Gastroesophageal sphincter (tissue), 3 donors: ENCODE measurements at regions not wholly inside any gene's neighbourhood (a gene's known extent, or its start where the extent isn't known, plus 50 kb on each side); places are given as distances from the start of the nearest gene placed in this dataset.

Experiments used
- POLR2AphosphoS5 ChIP-seq: sonication (generic); formaldehyde crosslinking; IDR thresholded peaks from one replicate; pipeline ENCODE4 v1.6.1; 2017; ENCODE audit warnings: antibody characterized with exemption
- TF ChIP-seq, protein P1 (sequence below), 4 experiments: fragments of 200-600 bp in 2 of 4; fragments of 450-650 bp in 2 of 4; sonication (generic) in 1 of 4; IDR thresholded peaks; one replicate each; pipeline ENCODE4 v1.5.1; 2017 to 2019; ENCODE audit warnings: antibody characterized with exemption in 4 of 4, mild to moderate bottlenecking in 2 of 4, moderate library complexity in 2 of 4

- TF ChIP-seq, protein P1, sequence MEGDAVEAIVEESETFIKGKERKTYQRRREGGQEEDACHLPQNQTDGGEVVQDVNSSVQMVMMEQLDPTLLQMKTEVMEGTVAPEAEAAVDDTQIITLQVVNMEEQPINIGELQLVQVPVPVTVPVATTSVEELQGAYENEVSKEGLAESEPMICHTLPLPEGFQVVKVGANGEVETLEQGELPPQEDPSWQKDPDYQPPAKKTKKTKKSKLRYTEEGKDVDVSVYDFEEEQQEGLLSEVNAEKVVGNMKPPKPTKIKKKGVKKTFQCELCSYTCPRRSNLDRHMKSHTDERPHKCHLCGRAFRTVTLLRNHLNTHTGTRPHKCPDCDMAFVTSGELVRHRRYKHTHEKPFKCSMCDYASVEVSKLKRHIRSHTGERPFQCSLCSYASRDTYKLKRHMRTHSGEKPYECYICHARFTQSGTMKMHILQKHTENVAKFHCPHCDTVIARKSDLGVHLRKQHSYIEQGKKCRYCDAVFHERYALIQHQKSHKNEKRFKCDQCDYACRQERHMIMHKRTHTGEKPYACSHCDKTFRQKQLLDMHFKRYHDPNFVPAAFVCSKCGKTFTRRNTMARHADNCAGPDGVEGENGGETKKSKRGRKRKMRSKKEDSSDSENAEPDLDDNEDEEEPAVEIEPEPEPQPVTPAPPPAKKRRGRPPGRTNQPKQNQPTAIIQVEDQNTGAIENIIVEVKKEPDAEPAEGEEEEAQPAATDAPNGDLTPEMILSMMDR (IDR thresholded peaks at IDR 0.05): no peak
- no peak for TF ChIP-seq POLR2AphosphoS5
Observed at GRCh38 chr3:87047852-87048251, 56.9 kb upstream of the VGLL3 start.
